ENCODE measurements at regions not wholly inside any gene's neighbourhood (a gene's known extent, or its start where the extent isn't known, plus 50 kb on each side); places are given as distances from the start of the nearest gene placed in this dataset.

GRCh38 chr10:81548160-81548559 lies 326.8 kb upstream of the NRG3 start:
- TF ChIP-seq CTCF (conservative IDR thresholded peaks at IDR 0.05 in 1 of 2, IDR thresholded peaks at IDR 0.05 in 1 of 2; ENCODE audit: low read depth in 1 of 2, low read length in 2 of 2) (no peak), EZH2 (IDR thresholded peaks at IDR 0.05; ENCODE audit: low read length, missing control alignments) (no peak)

Data from fibroblast of lung (primary cell).